H9 (cell line): ENCODE measurements at regions not wholly inside any gene's neighbourhood (a gene's known extent, or its start where the extent isn't known, plus 50 kb on each side); places are given as distances from the start of the nearest gene placed in this dataset.

Experiments used
- DNase-seq: peaks from one replicate; pipeline ENCODE4 v3.0.0-alpha.2; 2017
- H2AFZ ChIP-seq: one replicate; pipeline ENCODE4 v1.6.1; 2013; ENCODE audit warnings: mild to moderate bottlenecking, low read length, control low read depth, moderate library complexity
- H2AK5ac ChIP-seq: 2 replicates; pipeline ENCODE4 v1.6.1; 2013; ENCODE audit warnings: low read length, control low read depth, mixed read lengths; ENCODE audit not compliant: insufficient read length
- H2BK120ac ChIP-seq: one replicate; pipeline ENCODE4 v1.6.1; 2013; ENCODE audit warnings: low read depth, mild to moderate bottlenecking, low read length, control low read depth, inconsistent platforms; ENCODE audit not compliant: poor library complexity, severe bottlenecking
- H2BK12ac ChIP-seq: 2 replicates; pipeline ENCODE4 v1.6.1; 2013; ENCODE audit warnings: low read length, control low read depth, mixed read lengths, low read depth; ENCODE audit not compliant: insufficient read length
- H2BK15ac ChIP-seq: 2 replicates; pipeline ENCODE4 v1.6.1; 2013; ENCODE audit warnings: low read depth, low read length, control low read depth
- H2BK20ac ChIP-seq: one replicate; pipeline ENCODE4 v1.6.1; 2013; ENCODE audit warnings: low read depth, mild to moderate bottlenecking, low read length, control low read depth, inconsistent platforms; ENCODE audit not compliant: poor library complexity, severe bottlenecking
- H2BK5ac ChIP-seq: 2 replicates; pipeline ENCODE4 v1.6.1; 2013; ENCODE audit warnings: low read length, control low read depth, mixed read lengths; ENCODE audit not compliant: insufficient read length
- H3K14ac ChIP-seq: 2 replicates; pipeline ENCODE4 v1.6.1; 2013; ENCODE audit warnings: low read length, control low read depth; ENCODE audit not compliant: insufficient read depth
- H3K18ac ChIP-seq: 2 replicates; pipeline ENCODE4 v1.6.1; 2013; ENCODE audit warnings: low read depth, mild to moderate bottlenecking, mixed read lengths, low read length, control low read depth; ENCODE audit not compliant: insufficient read length
- H3K23ac ChIP-seq: 2 replicates; pipeline ENCODE4 v1.6.1; 2013; ENCODE audit warnings: low read length, control low read depth, mixed read lengths, low read depth; ENCODE audit not compliant: insufficient read length
- H3K23me2 ChIP-seq: 2 replicates; pipeline ENCODE4 v1.6.1; 2013; ENCODE audit warnings: low read depth, mild to moderate bottlenecking, mixed read lengths, low read length, control low read depth; ENCODE audit not compliant: insufficient read length, poor library complexity, severe bottlenecking
- H3K27ac ChIP-seq: 2 replicates; pipeline ENCODE4 v1.5.1; 2013; ENCODE audit warnings: low read length, control low read depth, mixed read lengths, low read depth; ENCODE audit not compliant: insufficient read length
- H3K27me3 ChIP-seq: 2 replicates; pipeline ENCODE4 v1.6.1; 2013; ENCODE audit warnings: low read length, control low read depth, inconsistent platforms; ENCODE audit not compliant: insufficient read depth
- H3K4ac ChIP-seq: 2 replicates; pipeline ENCODE4 v1.6.1; 2013; ENCODE audit warnings: low read depth, mild to moderate bottlenecking, control low read depth, inconsistent platforms, low read length, moderate library complexity
- H3K4me1 ChIP-seq: 2 replicates; pipeline ENCODE4 v1.6.1; 2013; ENCODE audit warnings: low read length, control low read depth, inconsistent platforms; ENCODE audit not compliant: insufficient read depth
- H3K4me2 ChIP-seq: 2 replicates; pipeline ENCODE4 v1.6.1; 2013; ENCODE audit warnings: low read length, control low read depth, mixed read lengths; ENCODE audit not compliant: insufficient read length, insufficient read depth
- H3K56ac ChIP-seq: 2 replicates; pipeline ENCODE4 v1.6.1; 2013; ENCODE audit warnings: low read depth, mild to moderate bottlenecking, mixed read lengths, low read length, control low read depth; ENCODE audit not compliant: insufficient read length
- H3K79me1 ChIP-seq: 2 replicates; pipeline ENCODE4 v1.6.1; 2013; ENCODE audit warnings: low read depth, mild to moderate bottlenecking, moderate library complexity, low read length, control low read depth, inconsistent platforms; ENCODE audit not compliant: insufficient read depth, poor library complexity, severe bottlenecking
- H3K79me2 ChIP-seq: 2 replicates; pipeline ENCODE4 v1.6.1; 2013; ENCODE audit warnings: low read length, control low read depth, inconsistent platforms; ENCODE audit not compliant: insufficient read depth
- H3K9ac ChIP-seq: 2 replicates; pipeline ENCODE4 v1.6.1; 2013; ENCODE audit warnings: low read length, control low read depth, mixed read lengths; ENCODE audit not compliant: insufficient read length; ENCODE audit errors: extremely low read depth
- H3K9me3 ChIP-seq: one replicate; pipeline ENCODE4 v1.6.1; 2013; ENCODE audit warnings: low read depth, low read length, inconsistent platforms; ENCODE audit not compliant: control insufficient read depth
- H3T11ph ChIP-seq: one replicate; pipeline ENCODE4 v1.6.1; 2013; ENCODE audit warnings: mild to moderate bottlenecking, low read length, control low read depth, inconsistent platforms
- H4K20me1 ChIP-seq: one replicate; pipeline ENCODE4 v1.6.1; 2013; ENCODE audit not compliant: control insufficient read depth, insufficient read length, insufficient read depth
- H4K5ac ChIP-seq: 2 replicates; pipeline ENCODE4 v1.6.1; 2013; ENCODE audit warnings: low read depth, mild to moderate bottlenecking, mixed read lengths, low read length, control low read depth; ENCODE audit not compliant: insufficient read length
- H4K8ac ChIP-seq: replicated peaks from 2 replicates; pipeline ENCODE4 v1.6.1; 2013; ENCODE audit warnings: low read length, control low read depth, mixed read lengths, low read depth; ENCODE audit not compliant: insufficient read length
- H4K91ac ChIP-seq: 2 replicates; pipeline ENCODE4 v1.6.1; 2013; ENCODE audit warnings: low read depth, mild to moderate bottlenecking, moderate library complexity, mixed read lengths, low read length, control low read depth; ENCODE audit not compliant: insufficient read length
- H3K27ac Mint-ChIP-seq, 3 experiments: 2 replicates in 2 of 3; 3 replicates in 1 of 3; pipeline ENCODE4 v1.8.0; 2020 to 2021; ENCODE audit warnings: mixed read lengths in 3 of 3, mild to moderate bottlenecking in 1 of 3, moderate library complexity in 1 of 3
- H3K27me3 Mint-ChIP-seq: 2 replicates; pipeline ENCODE4 v1.8.0; 2021; ENCODE audit warnings: low read depth, mild to moderate bottlenecking, moderate library complexity, mixed read lengths
- H3K36me3 Mint-ChIP-seq, 3 experiments: 2 replicates in 2 of 3; 3 replicates in 1 of 3; pipeline ENCODE4 v1.8.0; 2020 to 2021; ENCODE audit warnings: low read depth in 3 of 3, mixed read lengths in 3 of 3; ENCODE audit not compliant: insufficient read depth in 1 of 3
- H3K4me1 Mint-ChIP-seq, 2 experiments: 2 replicates each; pipeline ENCODE4 v1.8.0; 2020; ENCODE audit warnings: mixed read lengths in 2 of 2
- H3K4me3 Mint-ChIP-seq, 2 experiments: 2 replicates in 1 of 2; 3 replicates in 1 of 2; pipeline ENCODE4 v1.8.0; 2020 to 2021; ENCODE audit warnings: mild to moderate bottlenecking in 2 of 2, mixed read lengths in 2 of 2, moderate library complexity in 1 of 2
- H3K9me3 Mint-ChIP-seq, 2 experiments: 2 replicates in 1 of 2; 3 replicates in 1 of 2; pipeline ENCODE4 v1.8.0; 2020; ENCODE audit warnings: mild to moderate bottlenecking in 2 of 2, mixed read lengths in 2 of 2, moderate library complexity in 1 of 2
- WGBS: extraction: QIAGEN DNeasy Blood & Tissue Kit; methylation state at CpG from one replicate; pipeline ENCODE4 v1.1.7; 2013; ENCODE audit warnings: missing lambda C conversion rate, low lambda C conversion rate, mixed read lengths; ENCODE audit not compliant: insufficient read length; ENCODE audit errors: extremely low coverage; 5-methylcytosine and 5-hydroxymethylcytosine counted together
- TF ChIP-seq, protein P1 (sequence below): fragments of 200-600 bp; sonication (generic); conservative IDR thresholded peaks from 3 replicates; pipeline ENCODE4 v1.8.0; 2021; ENCODE audit warnings: antibody characterized with exemption, mild to moderate bottlenecking

DNA sequence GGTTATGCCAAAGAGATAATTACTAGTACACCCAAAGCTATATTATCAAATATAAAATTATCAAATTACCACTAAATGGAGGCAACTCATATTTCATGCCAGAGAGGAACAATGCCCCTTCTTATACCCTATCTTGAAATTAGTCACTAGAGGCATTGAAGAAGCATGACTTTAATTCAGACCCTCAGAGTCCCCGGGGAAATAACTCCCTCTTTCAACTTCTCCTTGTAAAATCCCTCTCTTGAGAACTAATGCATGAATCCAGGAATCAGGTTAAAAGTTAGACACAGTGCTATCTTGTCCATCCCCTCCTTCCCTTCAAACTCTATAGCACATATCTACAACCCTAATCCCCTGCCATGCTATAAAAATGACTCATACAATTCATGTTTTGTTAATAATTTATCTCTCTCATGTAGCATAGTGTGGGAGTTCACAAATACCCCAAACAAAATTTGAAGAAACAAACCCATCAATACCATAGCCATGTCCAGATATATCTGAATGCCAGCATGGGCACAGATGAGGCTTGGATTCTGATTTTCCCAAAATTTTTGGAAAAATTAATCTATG is 665.4 kb downstream of the KCNA4 start:
- no peak overlapping the region for H3T11ph ChIP-seq
- no peak overlapping the region for H4K8ac ChIP-seq
- peaks cover 0 to 3% of the 10 kb centered on the region in 2 experiments; a peak in 1 of 5 replicates for H3K9me3 Mint-ChIP-seq
- no peak overlapping the region for H3K27ac Mint-ChIP-seq
- no peak overlapping the region for H3K14ac ChIP-seq
- H3K4me2 ChIP-seq = no peak overlapping the region
- H2AK5ac ChIP-seq = no peak overlapping the region
- H3K27me3 Mint-ChIP-seq = no peaks in the 10 kb centered on the region
- H3K4me3 Mint-ChIP-seq = no peak overlapping the region
- H4K5ac ChIP-seq = no peak overlapping the region
- TF ChIP-seq, protein P1, sequence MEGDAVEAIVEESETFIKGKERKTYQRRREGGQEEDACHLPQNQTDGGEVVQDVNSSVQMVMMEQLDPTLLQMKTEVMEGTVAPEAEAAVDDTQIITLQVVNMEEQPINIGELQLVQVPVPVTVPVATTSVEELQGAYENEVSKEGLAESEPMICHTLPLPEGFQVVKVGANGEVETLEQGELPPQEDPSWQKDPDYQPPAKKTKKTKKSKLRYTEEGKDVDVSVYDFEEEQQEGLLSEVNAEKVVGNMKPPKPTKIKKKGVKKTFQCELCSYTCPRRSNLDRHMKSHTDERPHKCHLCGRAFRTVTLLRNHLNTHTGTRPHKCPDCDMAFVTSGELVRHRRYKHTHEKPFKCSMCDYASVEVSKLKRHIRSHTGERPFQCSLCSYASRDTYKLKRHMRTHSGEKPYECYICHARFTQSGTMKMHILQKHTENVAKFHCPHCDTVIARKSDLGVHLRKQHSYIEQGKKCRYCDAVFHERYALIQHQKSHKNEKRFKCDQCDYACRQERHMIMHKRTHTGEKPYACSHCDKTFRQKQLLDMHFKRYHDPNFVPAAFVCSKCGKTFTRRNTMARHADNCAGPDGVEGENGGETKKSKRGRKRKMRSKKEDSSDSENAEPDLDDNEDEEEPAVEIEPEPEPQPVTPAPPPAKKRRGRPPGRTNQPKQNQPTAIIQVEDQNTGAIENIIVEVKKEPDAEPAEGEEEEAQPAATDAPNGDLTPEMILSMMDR = no peak
- no peaks in the 10 kb centered on the region for H3K79me2 ChIP-seq
- no peak overlapping the region for H2AFZ ChIP-seq
- no peak overlapping the region for H2BK15ac ChIP-seq
- peaks cover 3% of the 10 kb centered on the region; the same call in 1 of the 2 replicates for H3K4me1 ChIP-seq
- H3K23me2 ChIP-seq = no peaks in the 10 kb centered on the region
- no peak overlapping the region for H4K91ac ChIP-seq
- no peak overlapping the region for H2BK120ac ChIP-seq
- no peak overlapping the region for H3K18ac ChIP-seq
- H3K23ac ChIP-seq = no peak overlapping the region
- no peak overlapping the region for H2BK20ac ChIP-seq
- no peaks in the 10 kb centered on the region for H3K36me3 Mint-ChIP-seq
- no peak overlapping the region for H3K56ac ChIP-seq
- no peak overlapping the region for H2BK5ac ChIP-seq
- H3K4ac ChIP-seq = no peak overlapping the region
- no peak for DNase-seq
- H3K27ac ChIP-seq = no peak overlapping the region
- H4K20me1 ChIP-seq = no peaks in the 10 kb centered on the region
- no peaks in the 10 kb centered on the region for H3K79me1 ChIP-seq
- H2BK12ac ChIP-seq = no peak overlapping the region
- no peak overlapping the region for H3K9ac ChIP-seq
- no CpG with 5 or more reads among the region's 1 CpG for WGBS
- H3K4me1 Mint-ChIP-seq = peaks cover 8 to 9% of the 10 kb centered on the region in 2 experiments
- H3K27me3 ChIP-seq = no peaks in the 10 kb centered on the region
- no peaks in the 10 kb centered on the region for H3K9me3 ChIP-seq
